HEK293 (cell line): ENCODE measurements at regions not wholly inside any gene's neighbourhood (a gene's known extent, or its start where the extent isn't known, plus 50 kb on each side); places are given as distances from the start of the nearest gene placed in this dataset.

Source experiments
- CTCF ChIA-PET: fragments of 350-600 bp; formaldehyde crosslinking; extraction: SDS; loops from one replicate; lab custom pipeline; 2021; ENCODE audit warnings: antibody characterized with exemption; lab: Yijun Ruan, JAX
- POLR2A ChIA-PET: fragments of 300-600 bp; formaldehyde crosslinking; extraction: SDS; loops from one replicate; lab custom pipeline; 2020; ENCODE audit warnings: antibody characterized with exemption, inconsistent platforms; lab: Yijun Ruan, JAX
- H3K27ac ChIP-seq: fragments of 200-500 bp; sonication (Bioruptor generic); 2 replicates; pipeline ENCODE4 v1.5.1; 2014; ENCODE audit warnings: low read depth, low read length, control low read depth, inconsistent platforms; ENCODE audit errors: extremely low read depth
- H3K36me3 ChIP-seq, 2 experiments: fragments of 200-500 bp in 1 of 2; sonication (Bioruptor generic) in 1 of 2; 1 replicate in 1 of 2; 2 replicates in 1 of 2; pipeline ENCODE4 v1.5.1; 2014 to 2017; ENCODE audit warnings: inconsistent platforms in 2 of 2, low read length in 2 of 2; ENCODE audit not compliant: control insufficient read depth in 2 of 2, insufficient read depth in 1 of 2
- H3K4me1 ChIP-seq: fragments of 200-500 bp; sonication (Bioruptor generic); 2 replicates; pipeline ENCODE4 v1.5.1; 2014; ENCODE audit warnings: mild to moderate bottlenecking, low read length, inconsistent platforms; ENCODE audit not compliant: control insufficient read depth, insufficient read depth
- H3K4me3 ChIP-seq: 2 replicates; pipeline ENCODE4 v1.5.1; 2011; ENCODE audit warnings: low read depth, mild to moderate bottlenecking, control low read depth, low read length, moderate library complexity
- H3K9me3 ChIP-seq: fragments of 200-500 bp; sonication (Bioruptor generic); 2 replicates; pipeline ENCODE4 v1.5.1; 2014; ENCODE audit warnings: low read depth, low read length, inconsistent platforms; ENCODE audit not compliant: control insufficient read depth, insufficient read depth
- HOXA7 ChIP-seq: sonication (generic); formaldehyde crosslinking; IDR thresholded peaks from 2 replicates; pipeline ENCODE4 v1.8.1; 2022; ENCODE audit warnings: missing genetic modification reagents, borderline replicate concordance
- KLF10 ChIP-seq: fragments of 450-650 bp; IDR thresholded peaks from 2 replicates; pipeline ENCODE4 v1.5.1; 2018; ENCODE audit warnings: missing biosample characterization, mild to moderate bottlenecking, missing genetic modification characterization
- MEIS1 ChIP-seq: sonication (generic); formaldehyde crosslinking; IDR thresholded peaks from 2 replicates; pipeline ENCODE4 v1.8.1; 2022; ENCODE audit warnings: missing genetic modification reagents, mild to moderate bottlenecking, borderline replicate concordance
- MYNN ChIP-seq: fragments of 450-650 bp; formaldehyde crosslinking; IDR thresholded peaks from 2 replicates; pipeline ENCODE4 v1.5.1; 2016; ENCODE audit warnings: missing biosample characterization, missing genetic modification characterization, borderline replicate concordance
- PRDM1 ChIP-seq: fragments of 450-650 bp; formaldehyde crosslinking; IDR thresholded peaks from 2 replicates; pipeline ENCODE4; 2016; ENCODE audit warnings: missing biosample characterization, missing genetic modification characterization
- SP2 ChIP-seq: fragments of 450-650 bp; formaldehyde crosslinking; IDR thresholded peaks from 2 replicates; pipeline ENCODE4 v1.5.1; 2016; ENCODE audit warnings: missing biosample characterization, missing genetic modification characterization
- YY2 ChIP-seq: fragments of 450-650 bp; formaldehyde crosslinking; IDR thresholded peaks from 2 replicates; pipeline ENCODE4 v1.5.1; 2016; ENCODE audit warnings: missing biosample characterization, missing genetic modification characterization
- ZBTB7A ChIP-seq: fragments of 450-650 bp; formaldehyde crosslinking; IDR thresholded peaks from 2 replicates; pipeline ENCODE4 v1.5.1; 2016; ENCODE audit warnings: low read depth, missing biosample characterization, missing genetic modification characterization
- ZNF16 ChIP-seq: fragments of 450-650 bp; formaldehyde crosslinking; IDR thresholded peaks from 2 replicates; pipeline ENCODE4 v1.5.1; 2016; ENCODE audit warnings: low read depth, missing biosample characterization, missing genetic modification characterization
- ZNF274 ChIP-seq, 2 experiments: fragments of 200-500 bp in 1 of 2; fragments of 450-650 bp in 1 of 2; sonication (Bioruptor generic) in 1 of 2; formaldehyde crosslinking in 1 of 2; IDR thresholded peaks; 2 replicates each; pipeline versions ENCODE4 v1.5.1 to v1.6.1; 2014 to 2016; ENCODE audit warnings: borderline replicate concordance in 1 of 2, inconsistent platforms in 1 of 2, low read length in 1 of 2, missing biosample characterization in 1 of 2, missing genetic modification characterization in 1 of 2
- ZNF37A ChIP-seq: fragments of 450-650 bp; IDR thresholded peaks from 2 replicates; pipeline ENCODE4 v1.5.1; 2018; ENCODE audit warnings: missing biosample characterization, missing genetic modification characterization
- ZNF514 ChIP-seq: fragments of 450-650 bp; formaldehyde crosslinking; IDR thresholded peaks from 2 replicates; pipeline ENCODE4 v1.5.1; 2016; ENCODE audit warnings: missing biosample characterization, missing genetic modification characterization
- ZNF521 ChIP-seq: fragments of 450-650 bp; formaldehyde crosslinking; IDR thresholded peaks from 2 replicates; pipeline ENCODE4 v1.5.1; 2017; ENCODE audit warnings: missing biosample characterization, mild to moderate bottlenecking, missing genetic modification characterization
- ZNF555 ChIP-seq: fragments of 450-650 bp; formaldehyde crosslinking; conservative IDR thresholded peaks from 2 replicates; pipeline ENCODE4 v1.5.1; 2017; ENCODE audit warnings: missing biosample characterization, mild to moderate bottlenecking, missing genetic modification characterization, inconsistent platforms
- ZNF629 ChIP-seq: fragments of 450-650 bp; formaldehyde crosslinking; IDR thresholded peaks from 2 replicates; pipeline ENCODE4 v1.5.1; 2017; ENCODE audit warnings: missing biosample characterization, missing genetic modification characterization
- ZNF654 ChIP-seq: fragments of 450-650 bp; formaldehyde crosslinking; IDR thresholded peaks from 2 replicates; pipeline ENCODE4 v1.5.1; 2016; ENCODE audit warnings: low read depth, missing biosample characterization, missing genetic modification characterization
- ZNF707 ChIP-seq: fragments of 450-650 bp; formaldehyde crosslinking; IDR thresholded peaks from 2 replicates; pipeline ENCODE4 v1.5.1; 2016; ENCODE audit warnings: missing biosample characterization, missing genetic modification characterization
- ZNF792 ChIP-seq: fragments of 450-650 bp; formaldehyde crosslinking; IDR thresholded peaks from 2 replicates; pipeline ENCODE4 v1.5.1; 2016; ENCODE audit warnings: missing biosample characterization, missing genetic modification characterization
- ZNF843 ChIP-seq: fragments of 450-650 bp; formaldehyde crosslinking; IDR thresholded peaks from 2 replicates; pipeline ENCODE4 v1.5.1; 2016; ENCODE audit warnings: missing biosample characterization, missing genetic modification characterization
- TF ChIP-seq, protein P1 (sequence below): fragments of 450-650 bp; formaldehyde crosslinking; IDR thresholded peaks from 2 replicates; pipeline ENCODE4 v1.5.1; 2017; ENCODE audit warnings: missing biosample characterization, missing genetic modification characterization
- TF ChIP-seq, protein P2 (sequence below): fragments of 450-650 bp; formaldehyde crosslinking; IDR thresholded peaks from 2 replicates; pipeline ENCODE4 v1.5.1; 2016; ENCODE audit warnings: missing biosample characterization, missing genetic modification characterization
- TF ChIP-seq, protein P3 (sequence below): fragments of 450-650 bp; formaldehyde crosslinking; IDR thresholded peaks from 2 replicates; pipeline ENCODE4 v1.5.1; 2016; ENCODE audit warnings: missing biosample characterization, missing genetic modification characterization
- TF ChIP-seq, protein P4 (sequence below): fragments of 450-650 bp; formaldehyde crosslinking; IDR thresholded peaks from 2 replicates; pipeline ENCODE4 v1.5.1; 2017; ENCODE audit warnings: missing biosample characterization, missing genetic modification characterization
- TF ChIP-seq, protein P5 (sequence below): IDR thresholded peaks from 2 replicates; pipeline ENCODE4 v1.6.1; 2011; ENCODE audit warnings: mild to moderate bottlenecking, low read depth, low read length, borderline replicate concordance

DNA sequence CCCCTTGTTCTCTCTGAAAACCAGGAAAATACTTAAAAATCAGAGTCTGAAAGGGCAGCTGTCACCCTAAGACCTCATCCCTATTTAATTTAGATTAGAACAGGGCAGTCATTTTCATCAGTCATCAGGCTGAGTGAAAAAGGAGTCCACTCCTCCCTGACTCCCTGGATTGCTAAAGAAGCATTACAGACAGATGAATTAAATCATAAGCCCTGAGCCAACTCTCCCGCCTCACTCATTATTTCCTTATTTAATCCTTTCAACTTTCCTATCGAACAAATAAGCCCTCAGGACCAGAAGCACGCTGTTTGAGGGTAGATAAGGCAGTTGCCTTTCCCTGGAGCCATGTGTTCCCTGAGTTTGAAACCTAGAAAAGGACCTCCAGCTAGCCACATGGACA lies 201.9 kb upstream of the ANKRD55 start (continued):
- TF ChIP-seq YY2 (no peak), PRDM1 (tag by site-specific recombination) (no peak), ZNF274 (IDR thresholded peaks at IDR 0.05; ENCODE audit: low read length) (no peak), ZNF274 (tag by site-specific recombination; IDR thresholded peaks at IDR 0.05; ENCODE audit: borderline replicate concordance) (no peak), SP2 (tag by site-specific recombination) (no peak)
- TF ChIP-seq, protein P1, sequence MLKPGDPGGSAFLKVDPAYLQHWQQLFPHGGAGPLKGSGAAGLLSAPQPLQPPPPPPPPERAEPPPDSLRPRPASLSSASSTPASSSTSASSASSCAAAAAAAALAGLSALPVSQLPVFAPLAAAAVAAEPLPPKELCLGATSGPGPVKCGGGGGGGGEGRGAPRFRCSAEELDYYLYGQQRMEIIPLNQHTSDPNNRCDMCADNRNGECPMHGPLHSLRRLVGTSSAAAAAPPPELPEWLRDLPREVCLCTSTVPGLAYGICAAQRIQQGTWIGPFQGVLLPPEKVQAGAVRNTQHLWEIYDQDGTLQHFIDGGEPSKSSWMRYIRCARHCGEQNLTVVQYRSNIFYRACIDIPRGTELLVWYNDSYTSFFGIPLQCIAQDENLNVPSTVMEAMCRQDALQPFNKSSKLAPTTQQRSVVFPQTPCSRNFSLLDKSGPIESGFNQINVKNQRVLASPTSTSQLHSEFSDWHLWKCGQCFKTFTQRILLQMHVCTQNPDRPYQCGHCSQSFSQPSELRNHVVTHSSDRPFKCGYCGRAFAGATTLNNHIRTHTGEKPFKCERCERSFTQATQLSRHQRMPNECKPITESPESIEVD (tag by site-specific recombination), result no peak

DNA sequence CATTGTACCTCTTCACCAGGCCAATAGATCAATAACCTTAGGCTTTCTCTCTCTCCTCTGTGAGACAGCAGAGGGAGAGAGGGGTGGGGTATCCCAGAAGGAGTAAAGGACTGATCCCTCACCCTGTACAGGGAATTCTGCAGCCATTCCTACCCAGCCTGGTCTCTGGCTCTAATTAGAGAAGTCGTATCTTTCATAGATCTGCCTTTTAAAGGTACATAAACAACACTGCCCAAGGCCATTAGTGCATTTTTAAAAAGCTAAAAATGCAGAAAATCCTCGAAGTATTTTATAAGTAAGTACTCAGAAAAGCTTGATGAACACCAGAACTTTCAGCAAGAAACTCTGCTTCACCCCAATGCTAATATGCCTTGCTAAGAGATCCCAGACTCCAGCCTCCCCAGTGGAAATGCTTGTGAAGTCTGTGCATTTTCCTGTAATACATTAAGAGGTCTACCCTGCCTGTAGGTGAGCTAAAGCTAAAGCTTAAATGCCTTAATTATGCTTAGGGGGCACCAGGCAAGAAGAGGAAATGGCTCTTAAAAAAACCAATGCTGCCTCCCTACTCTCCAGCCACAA lies 200.0 kb upstream of the ANKRD55 start:
- no peaks in the 10 kb centered on the region for H3K4me1 ChIP-seq
- CTCF ChIA-PET, result no interaction called here
- no peak for TF ChIP-seq ZNF654 (tag by site-specific recombination)
- no peak for TF ChIP-seq ZNF843
- TF ChIP-seq ZNF707 (tag by site-specific recombination), result no peak
- TF ChIP-seq ZBTB7A, result no peak
- no peak for TF ChIP-seq ZNF16 (tag by site-specific recombination)
- TF ChIP-seq, protein P2, sequence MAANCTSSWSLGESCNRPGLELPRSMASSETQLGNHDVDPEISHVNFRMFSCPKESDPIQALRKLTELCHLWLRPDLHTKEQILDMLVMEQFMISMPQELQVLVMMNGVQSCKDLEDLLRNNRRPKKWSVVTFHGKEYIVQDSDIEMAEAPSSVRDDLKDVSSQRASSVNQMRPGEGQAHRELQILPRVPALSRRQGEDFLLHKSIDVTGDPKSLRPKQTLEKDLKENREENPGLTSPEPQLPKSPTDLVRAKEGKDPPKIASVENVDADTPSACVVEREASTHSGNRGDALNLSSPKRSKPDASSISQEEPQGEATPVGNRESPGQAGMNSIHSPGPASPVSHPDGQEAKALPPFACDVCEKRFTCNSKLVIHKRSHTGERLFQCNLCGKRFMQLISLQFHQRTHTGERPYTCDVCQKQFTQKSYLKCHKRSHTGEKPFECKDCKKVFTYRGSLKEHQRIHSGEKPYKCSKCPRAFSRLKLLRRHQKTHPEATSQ, result no peak
- TF ChIP-seq, protein P3, sequence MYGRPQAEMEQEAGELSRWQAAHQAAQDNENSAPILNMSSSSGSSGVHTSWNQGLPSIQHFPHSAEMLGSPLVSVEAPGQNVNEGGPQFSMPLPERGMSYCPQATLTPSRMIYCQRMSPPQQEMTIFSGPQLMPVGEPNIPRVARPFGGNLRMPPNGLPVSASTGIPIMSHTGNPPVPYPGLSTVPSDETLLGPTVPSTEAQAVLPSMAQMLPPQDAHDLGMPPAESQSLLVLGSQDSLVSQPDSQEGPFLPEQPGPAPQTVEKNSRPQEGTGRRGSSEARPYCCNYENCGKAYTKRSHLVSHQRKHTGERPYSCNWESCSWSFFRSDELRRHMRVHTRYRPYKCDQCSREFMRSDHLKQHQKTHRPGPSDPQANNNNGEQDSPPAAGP (tag by site-specific recombination), result no peak
- TF ChIP-seq MYNN, result no peak
- no peak for TF ChIP-seq HOXA7
- TF ChIP-seq ZNF521 (tag by site-specific recombination), result no peak
- TF ChIP-seq, protein P4, sequence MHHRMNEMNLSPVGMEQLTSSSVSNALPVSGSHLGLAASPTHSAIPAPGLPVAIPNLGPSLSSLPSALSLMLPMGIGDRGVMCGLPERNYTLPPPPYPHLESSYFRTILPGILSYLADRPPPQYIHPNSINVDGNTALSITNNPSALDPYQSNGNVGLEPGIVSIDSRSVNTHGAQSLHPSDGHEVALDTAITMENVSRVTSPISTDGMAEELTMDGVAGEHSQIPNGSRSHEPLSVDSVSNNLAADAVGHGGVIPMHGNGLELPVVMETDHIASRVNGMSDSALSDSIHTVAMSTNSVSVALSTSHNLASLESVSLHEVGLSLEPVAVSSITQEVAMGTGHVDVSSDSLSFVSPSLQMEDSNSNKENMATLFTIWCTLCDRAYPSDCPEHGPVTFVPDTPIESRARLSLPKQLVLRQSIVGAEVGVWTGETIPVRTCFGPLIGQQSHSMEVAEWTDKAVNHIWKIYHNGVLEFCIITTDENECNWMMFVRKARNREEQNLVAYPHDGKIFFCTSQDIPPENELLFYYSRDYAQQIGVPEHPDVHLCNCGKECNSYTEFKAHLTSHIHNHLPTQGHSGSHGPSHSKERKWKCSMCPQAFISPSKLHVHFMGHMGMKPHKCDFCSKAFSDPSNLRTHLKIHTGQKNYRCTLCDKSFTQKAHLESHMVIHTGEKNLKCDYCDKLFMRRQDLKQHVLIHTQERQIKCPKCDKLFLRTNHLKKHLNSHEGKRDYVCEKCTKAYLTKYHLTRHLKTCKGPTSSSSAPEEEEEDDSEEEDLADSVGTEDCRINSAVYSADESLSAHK, result no peak
- no peak for TF ChIP-seq ZNF37A (tag by site-specific recombination)
- no peak for TF ChIP-seq ZNF555 (tag by site-specific recombination)
- no peak for TF ChIP-seq KLF10 (tag by site-specific recombination)
- no peak for TF ChIP-seq ZNF792 (tag by site-specific recombination)
- no peak for TF ChIP-seq ZNF514 (tag by site-specific recombination)
- TF ChIP-seq ZNF629 (tag by site-specific recombination), result no peak
- TF ChIP-seq MEIS1 (CRISPR knock-in tag), result no peak
- TF ChIP-seq, protein P5, sequence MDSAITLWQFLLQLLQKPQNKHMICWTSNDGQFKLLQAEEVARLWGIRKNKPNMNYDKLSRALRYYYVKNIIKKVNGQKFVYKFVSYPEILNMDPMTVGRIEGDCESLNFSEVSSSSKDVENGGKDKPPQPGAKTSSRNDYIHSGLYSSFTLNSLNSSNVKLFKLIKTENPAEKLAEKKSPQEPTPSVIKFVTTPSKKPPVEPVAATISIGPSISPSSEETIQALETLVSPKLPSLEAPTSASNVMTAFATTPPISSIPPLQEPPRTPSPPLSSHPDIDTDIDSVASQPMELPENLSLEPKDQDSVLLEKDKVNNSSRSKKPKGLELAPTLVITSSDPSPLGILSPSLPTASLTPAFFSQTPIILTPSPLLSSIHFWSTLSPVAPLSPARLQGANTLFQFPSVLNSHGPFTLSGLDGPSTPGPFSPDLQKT, result no peak
- no peaks in the 10 kb centered on the region for H3K9me3 ChIP-seq
- no peak overlapping the region for H3K27ac ChIP-seq
- no peaks in the 10 kb centered on the region for H3K36me3 ChIP-seq
- POLR2A ChIA-PET, result no interaction called here
- H3K4me3 ChIP-seq, result no peak overlapping the region
